HEK293 (cell line): ENCODE measurements at regions not wholly inside any gene's neighbourhood (a gene's known extent, or its start where the extent isn't known, plus 50 kb on each side); places are given as distances from the start of the nearest gene placed in this dataset.

Source experiments
- CTCF ChIP-seq: fragments of 450-650 bp; formaldehyde crosslinking; IDR thresholded peaks from 2 replicates; pipeline ENCODE4 v1.5.1; 2016; ENCODE audit warnings: missing biosample characterization, missing genetic modification characterization
- YY1 ChIP-seq: fragments of 450-650 bp; formaldehyde crosslinking; IDR thresholded peaks from 2 replicates; pipeline ENCODE4 v1.5.1; 2018; ENCODE audit warnings: missing biosample characterization, missing genetic modification characterization

- TF ChIP-seq YY1 (tag by site-specific recombination) (no peak), CTCF (tag by site-specific recombination) (no peak)
Measured at GRCh38 chr5:26812714-26813113, 225.7 kb downstream of the CDH9 start.
